HEK293T (cell line): ENCODE measurements at regions not wholly inside any gene's neighbourhood (a gene's known extent, or its start where the extent isn't known, plus 50 kb on each side); places are given as distances from the start of the nearest gene placed in this dataset.

Experiments used
- ARNT ChIP-seq: fragments of 450-650 bp; IDR thresholded peaks from 2 replicates; pipeline ENCODE4 v1.6.1; 2017; ENCODE audit warnings: mild to moderate bottlenecking
- BHLHE40 ChIP-seq: fragments of 450-650 bp; IDR thresholded peaks from 2 replicates; pipeline ENCODE4 v1.6.1; 2016; ENCODE audit warnings: mild to moderate bottlenecking, moderate library complexity, borderline replicate concordance
- CTBP1 ChIP-seq: fragments of 450-650 bp; IDR thresholded peaks from 2 replicates; pipeline ENCODE4 v1.6.1; 2016; ENCODE audit warnings: borderline replicate concordance
- ELF4 ChIP-seq: fragments of 450-650 bp; IDR thresholded peaks from 2 replicates; pipeline ENCODE4 v1.6.1; 2017; ENCODE audit warnings: antibody characterized with exemption
- FOXA1 ChIP-seq: fragments of 450-650 bp; IDR thresholded peaks from 2 replicates; pipeline ENCODE4 v1.6.1; 2016; ENCODE audit warnings: mild to moderate bottlenecking
- FOXK2 ChIP-seq: fragments of 450-650 bp; IDR thresholded peaks from 2 replicates; pipeline ENCODE4 v1.6.1; 2016; ENCODE audit warnings: mild to moderate bottlenecking
- FOXM1 ChIP-seq: fragments of 450-650 bp; IDR thresholded peaks from 2 replicates; pipeline ENCODE4 v1.6.1; 2017; ENCODE audit warnings: mild to moderate bottlenecking, borderline replicate concordance
- HDGF ChIP-seq: fragments of 450-650 bp; IDR thresholded peaks from 2 replicates; pipeline ENCODE4 v1.6.1; 2017; ENCODE audit warnings: antibody characterized with exemption, borderline replicate concordance
- L3MBTL2 ChIP-seq: fragments of 450-650 bp; conservative IDR thresholded peaks from 2 replicates; pipeline ENCODE4 v1.6.1; 2016; ENCODE audit warnings: mild to moderate bottlenecking
- LEF1 ChIP-seq: fragments of 450-650 bp; IDR thresholded peaks from 2 replicates; pipeline ENCODE4 v1.6.1; 2017; ENCODE audit warnings: mild to moderate bottlenecking, borderline replicate concordance
- SP1 ChIP-seq: fragments of 450-650 bp; IDR thresholded peaks from 2 replicates; pipeline ENCODE4 v1.6.1; 2017
- SUZ12 ChIP-seq: fragments of 450-650 bp; IDR thresholded peaks from 2 replicates; pipeline ENCODE4 v1.6.1; 2016; ENCODE audit warnings: mild to moderate bottlenecking
- TF ChIP-seq, protein P1 (sequence below): fragments of 450-650 bp; IDR thresholded peaks from 2 replicates; pipeline ENCODE4 v1.6.1; 2016

DNA sequence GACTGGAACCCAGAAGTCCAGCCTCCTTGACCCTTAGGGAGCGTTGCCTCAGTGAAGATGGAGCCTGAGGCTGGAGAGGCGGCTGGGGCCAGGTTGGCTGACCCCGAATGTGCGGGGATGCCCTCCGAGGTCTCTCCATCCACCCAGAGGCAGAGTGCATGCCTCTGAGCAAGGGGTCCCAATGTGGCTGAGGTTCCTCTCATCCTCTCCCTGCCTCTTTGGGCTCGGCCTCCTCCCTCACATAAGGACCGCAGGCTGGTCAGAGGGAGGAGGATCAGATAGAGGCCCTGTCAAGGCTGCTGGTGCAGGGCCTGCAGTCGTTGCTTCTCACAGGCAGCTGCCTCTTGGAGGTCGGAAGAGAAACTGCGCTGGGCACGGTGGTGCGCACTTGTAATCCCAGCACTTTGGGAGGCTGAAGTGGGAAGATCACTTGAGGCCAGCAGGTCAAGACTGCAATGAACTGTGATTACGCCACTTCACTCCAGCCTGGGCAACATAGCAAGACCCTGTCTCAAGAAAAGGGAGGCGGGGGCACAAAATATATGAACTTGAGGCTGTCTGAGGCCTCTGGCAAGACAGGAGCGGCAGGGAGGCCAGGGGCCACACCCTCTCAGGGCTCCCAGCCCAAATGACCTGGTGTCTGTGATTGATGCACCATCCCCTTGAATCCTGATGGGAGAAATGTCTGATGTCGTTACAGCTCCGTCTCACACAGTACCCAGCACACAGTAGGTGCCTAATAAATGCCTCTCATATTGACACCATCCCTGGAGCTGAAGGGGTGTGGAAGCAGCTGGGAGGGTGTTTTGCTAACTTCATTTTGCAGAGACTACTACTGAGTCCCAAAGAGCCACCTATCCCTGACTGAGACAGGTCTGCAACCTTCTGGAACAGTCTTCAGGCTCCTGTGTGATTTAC lies 220.1 kb upstream of the GSE1 start:
- TF ChIP-seq FOXM1 (no peak), LEF1 (no peak), ELF4 (no peak), ARNT (no peak), SP1 (no peak), HDGF (no peak), FOXA1 (no peak), BHLHE40 (no peak), FOXK2 (no peak), L3MBTL2 (no peak), CTBP1 (no peak), SUZ12 (no peak)
- TF ChIP-seq, protein P1, sequence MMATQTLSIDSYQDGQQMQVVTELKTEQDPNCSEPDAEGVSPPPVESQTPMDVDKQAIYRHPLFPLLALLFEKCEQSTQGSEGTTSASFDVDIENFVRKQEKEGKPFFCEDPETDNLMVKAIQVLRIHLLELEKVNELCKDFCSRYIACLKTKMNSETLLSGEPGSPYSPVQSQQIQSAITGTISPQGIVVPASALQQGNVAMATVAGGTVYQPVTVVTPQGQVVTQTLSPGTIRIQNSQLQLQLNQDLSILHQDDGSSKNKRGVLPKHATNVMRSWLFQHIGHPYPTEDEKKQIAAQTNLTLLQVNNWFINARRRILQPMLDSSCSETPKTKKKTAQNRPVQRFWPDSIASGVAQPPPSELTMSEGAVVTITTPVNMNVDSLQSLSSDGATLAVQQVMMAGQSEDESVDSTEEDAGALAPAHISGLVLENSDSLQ = no peak
